GM21526 (cell line): ENCODE measurements at regions not wholly inside any gene's neighbourhood (a gene's known extent, or its start where the extent isn't known, plus 50 kb on each side); places are given as distances from the start of the nearest gene placed in this dataset.

Source experiments
- ATAC-seq: cut with Tn5 transposase; IDR thresholded peaks from one replicate; pipeline ENCODE4 v1.9.1; 2021; ENCODE audit warnings: moderate library complexity; ENCODE audit not compliant: unreplicated experiment, low FRiP score

DNA sequence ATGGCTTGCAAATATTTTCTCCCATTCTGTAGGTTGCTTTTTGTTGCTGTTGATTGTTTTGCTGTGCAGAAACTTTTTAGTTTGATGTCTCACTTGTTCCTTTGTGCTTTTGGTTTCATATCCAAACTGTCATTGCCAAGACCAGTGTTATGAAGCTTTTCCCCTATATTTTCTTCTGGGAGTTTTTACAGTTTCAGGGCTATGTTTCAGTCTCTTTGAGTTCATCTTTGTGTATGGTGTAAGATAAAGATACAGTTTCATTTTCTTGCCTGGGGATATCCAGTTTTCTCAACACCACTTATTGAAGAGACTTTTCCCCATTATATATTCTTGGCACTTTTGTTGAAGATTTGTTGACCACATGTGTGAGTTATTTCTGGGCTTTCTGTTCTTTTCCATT, 139.9 kb downstream of the MRPL57 start:
- no peak for ATAC-seq

DNA sequence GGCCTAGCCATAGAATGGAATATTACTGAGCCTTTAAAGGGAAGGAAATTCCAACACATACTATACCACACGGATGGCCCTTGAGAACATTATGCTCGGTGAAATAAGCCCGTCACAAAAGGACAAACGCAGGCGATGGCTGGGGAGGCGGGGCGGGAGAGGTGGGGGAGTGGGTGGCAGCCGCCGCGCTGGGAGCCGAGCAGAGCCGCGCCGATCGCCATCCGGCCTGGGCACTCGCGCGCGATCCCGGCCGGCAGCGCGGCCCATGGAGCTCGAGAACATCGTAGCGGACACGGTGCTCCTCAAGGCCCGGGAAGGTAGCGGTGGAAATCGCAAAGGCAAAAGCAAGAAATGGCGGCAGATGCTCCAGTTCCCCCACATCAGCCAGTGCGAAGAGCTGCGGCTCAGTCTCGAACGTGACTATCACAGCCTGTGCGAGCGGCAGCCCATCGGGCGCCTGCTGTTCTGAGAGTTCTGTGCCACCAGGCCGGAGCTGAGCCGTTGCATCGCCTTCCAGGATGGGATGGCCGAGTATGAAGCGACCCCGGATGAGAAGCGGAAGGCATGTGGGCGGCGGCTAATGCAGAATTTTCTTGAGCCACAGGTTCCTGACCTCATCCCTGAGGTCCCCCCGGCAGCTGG, 140.1 kb downstream of the ZDHHC20 start:
- ATAC-seq = no peak

- no peak for ATAC-seq
Observed at GRCh38 chr13:21319869-21320641, 139.0 kb downstream of the ZDHHC20 start.

DNA sequence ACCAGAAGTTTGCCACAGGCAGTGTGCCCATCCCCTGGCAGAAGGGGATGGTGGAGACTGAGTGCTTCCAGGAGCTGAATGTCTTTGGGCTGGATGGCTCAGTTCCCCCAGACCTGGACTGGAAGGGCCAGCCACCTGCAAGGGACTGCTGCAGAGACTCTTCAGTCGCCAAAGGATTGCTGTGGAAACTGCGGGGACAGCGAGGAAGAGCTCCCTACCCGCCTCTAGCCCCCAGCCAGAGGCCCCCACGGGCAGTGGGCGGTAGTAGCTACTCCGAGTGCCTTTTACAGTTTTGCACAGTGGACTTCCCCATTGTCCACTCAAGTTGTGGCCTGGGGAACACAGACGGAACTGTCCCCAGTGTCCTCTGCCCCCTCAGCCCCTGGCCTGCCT, 138.5 kb downstream of the ZDHHC20 start:
- ATAC-seq = no peak

GRCh38 chr13:21321269-21321668, 137.8 kb downstream of the ZDHHC20 start:
- no peak for ATAC-seq

DNA sequence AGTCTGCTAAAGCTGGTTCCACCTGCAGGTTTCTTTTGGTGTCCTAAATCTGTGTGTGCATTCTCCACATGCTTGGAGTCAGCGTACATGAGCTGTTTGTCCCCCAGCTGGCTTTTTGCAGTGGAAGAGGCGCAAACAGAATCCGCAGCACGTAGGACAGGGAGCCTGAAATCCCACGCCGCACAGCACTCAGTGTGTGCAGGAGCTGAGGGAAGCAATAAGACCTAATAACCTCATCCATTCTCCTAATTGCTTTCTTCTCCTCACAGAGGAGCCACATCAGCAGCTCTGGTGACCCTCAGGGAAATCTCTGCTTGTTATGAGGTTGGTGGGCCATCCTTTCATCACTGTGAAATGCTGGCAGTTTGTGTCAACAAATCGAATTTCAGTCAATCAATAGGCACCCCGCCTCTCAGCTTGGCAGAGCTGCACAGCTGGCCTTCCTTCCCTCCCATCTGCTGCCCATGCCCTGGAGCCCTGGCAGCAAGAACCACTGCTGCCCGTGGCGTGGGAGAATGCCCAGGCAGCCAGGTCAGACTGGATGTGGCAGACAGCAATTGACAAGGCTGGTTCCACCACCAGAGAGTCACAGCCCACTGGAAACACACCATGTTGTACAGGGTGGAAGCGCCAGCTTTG, 136.7 kb downstream of the ZDHHC20 start:
- no peak for ATAC-seq
